Calu3 (cell line): ENCODE measurements at regions not wholly inside any gene's neighbourhood (a gene's known extent, or its start where the extent isn't known, plus 50 kb on each side); places are given as distances from the start of the nearest gene placed in this dataset.

Experiments
- BruUV-seq: library from RNA; stranded (reverse); fragments of 400-500 nt; replicated peaks from 2 replicates; lab custom pipeline; 2021; lab: Mats Ljungman, UMichigan
- CTCF ChIA-PET: fragments of 300-600 bp; sonication (Branson Sonifier 250); formaldehyde crosslinking; loops from one replicate; lab custom pipeline; 2022; ENCODE audit warnings: antibody characterized with exemption; lab: Charles Lee
- DNase-seq: peaks from one replicate; pipeline ENCODE4 v3.0.0; 2022
- H3K27ac Mint-ChIP-seq: one replicate; pipeline ENCODE4 v1.8.0; 2022; ENCODE audit warnings: mixed read lengths; ENCODE audit not compliant: unreplicated experiment
- H3K27me3 Mint-ChIP-seq: one replicate; pipeline ENCODE4 v1.8.0; 2022; ENCODE audit warnings: mixed read lengths; ENCODE audit not compliant: unreplicated experiment
- H3K36me3 Mint-ChIP-seq: one replicate; pipeline ENCODE4 v1.8.0; 2022; ENCODE audit warnings: mild to moderate bottlenecking, moderate library complexity, mixed read lengths; ENCODE audit not compliant: insufficient read depth, unreplicated experiment
- H3K4me1 Mint-ChIP-seq: one replicate; pipeline ENCODE4 v1.8.0; 2022; ENCODE audit warnings: mild to moderate bottlenecking, low read depth, mixed read lengths; ENCODE audit not compliant: unreplicated experiment
- H3K4me3 Mint-ChIP-seq: one replicate; pipeline ENCODE4 v1.8.0; 2022; ENCODE audit warnings: mild to moderate bottlenecking, low read depth, moderate library complexity, mixed read lengths; ENCODE audit not compliant: unreplicated experiment
- H3K9me3 Mint-ChIP-seq: one replicate; pipeline ENCODE4 v1.8.0; 2022; ENCODE audit warnings: low read depth, mixed read lengths; ENCODE audit not compliant: unreplicated experiment
- CTCF ChIP-seq: fragments of 200-600 bp; IDR thresholded peaks from one replicate; pipeline ENCODE4 v1.8.0; 2022; ENCODE audit warnings: antibody characterized with exemption; ENCODE audit not compliant: unreplicated experiment
- intact Hi-C: fragments of 100-400 bp; cut with micrococcal nuclease; formaldehyde crosslinking; loops from one replicate; pipeline ENCODE4 v1.10.0; 2022; ENCODE audit not compliant: unreplicated experiment

GRCh38 chr21:35525443-35525842, 476.3 kb upstream of the RUNX1 start:
- no peak overlapping the region for H3K4me3 Mint-ChIP-seq
- DNase-seq = no peak

GRCh38 chr21:35521852-35522505, 472.9 kb upstream of the RUNX1 start:
- BruUV-seq = no TSS peak
- no peak for TF ChIP-seq CTCF
- Mint-ChIP-seq H3K4me3 (no peak overlapping the region), H3K9me3 (no peaks in the 10 kb centered on the region), H3K27ac (no peak overlapping the region), H3K4me1 (peaks cover 21% of the 10 kb centered on the region), H3K36me3 (peaks cover 5% of the 10 kb centered on the region), H3K27me3 (no peaks in the 10 kb centered on the region)
- DNase-seq = no peak
- CTCF ChIA-PET = no interaction called here
- intact Hi-C loops = loop anchor here (10.0 kb wide), 1 partner anchor 93 kb away; no protein-coding TSS in a partner anchor

More at GRCh38 chr21:35525443-35525842, 476.3 kb upstream of the RUNX1 start:
- no peak overlapping the region for H3K27ac Mint-ChIP-seq
- CTCF ChIA-PET = interaction anchor here (1.3 kb wide), 1 partner anchor 9 kb away, joined by 3 read pairs; no protein-coding TSS in a partner anchor
- no TSS peak for BruUV-seq
- H3K36me3 Mint-ChIP-seq = peaks cover 5% of the 10 kb centered on the region
- H3K27me3 Mint-ChIP-seq = no peaks in the 10 kb centered on the region
- H3K4me1 Mint-ChIP-seq = peaks cover 21% of the 10 kb centered on the region
- H3K9me3 Mint-ChIP-seq = no peaks in the 10 kb centered on the region
- intact Hi-C loops = loop anchor here (10.0 kb wide), 1 partner anchor 89 kb away; no protein-coding TSS in a partner anchor
- TF ChIP-seq CTCF = no peak

GRCh38 chr21:35521293-35521692, 472.2 kb upstream of the RUNX1 start:
- no peaks in the 10 kb centered on the region for H3K9me3 Mint-ChIP-seq
- no TSS peak for BruUV-seq
- H3K4me3 Mint-ChIP-seq = no peak overlapping the region
- no peak for DNase-seq
- H3K4me1 Mint-ChIP-seq = peaks cover 17% of the 10 kb centered on the region
- intact Hi-C loops = loop anchor here (10.0 kb wide), 1 partner anchor 94 kb away; no protein-coding TSS in a partner anchor
- H3K27me3 Mint-ChIP-seq = no peaks in the 10 kb centered on the region
- TF ChIP-seq CTCF = no peak
- CTCF ChIA-PET = interaction anchor here (0.7 kb wide), 1 partner anchor 8 kb away, joined by 3 read pairs; no protein-coding TSS in a partner anchor
- peaks cover 5% of the 10 kb centered on the region for H3K36me3 Mint-ChIP-seq
- H3K27ac Mint-ChIP-seq = no peak overlapping the region

GRCh38 chr21:35520856-35521255, 471.8 kb upstream of the RUNX1 start:
- BruUV-seq = no TSS peak
- H3K4me3 Mint-ChIP-seq = no peak overlapping the region
- H3K36me3 Mint-ChIP-seq = peaks cover 5% of the 10 kb centered on the region
- H3K4me1 Mint-ChIP-seq = peaks cover 12% of the 10 kb centered on the region
- no peak for TF ChIP-seq CTCF
- DNase-seq = no peak
- intact Hi-C loops = loop anchor here (10.0 kb wide), 1 partner anchor 94 kb away; no protein-coding TSS in a partner anchor
- no peaks in the 10 kb centered on the region for H3K9me3 Mint-ChIP-seq
- no peaks in the 10 kb centered on the region for H3K27me3 Mint-ChIP-seq
- CTCF ChIA-PET = interaction anchor here (0.7 kb wide), 1 partner anchor 8 kb away, joined by 3 read pairs; no protein-coding TSS in a partner anchor
- no peak overlapping the region for H3K27ac Mint-ChIP-seq
